GM12878 (cell line): ENCODE measurements at regions not wholly inside any gene's neighbourhood (a gene's known extent, or its start where the extent isn't known, plus 50 kb on each side); places are given as distances from the start of the nearest gene placed in this dataset.
A peak's percentile ranks its signal among the peaks of the same experiment; 100 is the strongest.

Source experiments
- ATAC-seq: fragments of 200-7000 bp; cut with Tn5 transposase; 3 replicates; pipeline ENCODE4 v1.9.1; 2020; ENCODE audit warnings: mild to moderate bottlenecking, moderate library complexity
- BruUV-seq: library from RNA; stranded (reverse); fragments of 400-500 nt; replicated peaks from 2 replicates; lab custom pipeline; 2021; lab: Mats Ljungman, UMichigan
- CTCF ChIA-PET: fragments of 300-600 bp; sonication (Branson Sonifier 250); formaldehyde crosslinking; extraction: SDS; loops from one replicate; lab custom pipeline; 2021; ENCODE audit warnings: inconsistent platforms; lab: Yijun Ruan, JAX
- POLR2A ChIA-PET: fragments of 350-600 bp; formaldehyde crosslinking; extraction: SDS; loops from one replicate; lab custom pipeline; 2021; ENCODE audit warnings: inconsistent platforms; lab: Charles Lee
- RAD21 ChIA-PET: fragments of 300-600 bp; sonication (Branson Sonifier 250); formaldehyde crosslinking; loops from one replicate; lab custom pipeline; 2023; ENCODE audit warnings: antibody characterized with exemption; ENCODE audit not compliant: unreplicated experiment; lab: Charles Lee
- SMC1A ChIA-PET: fragments of 300-600 bp; sonication (Branson Sonifier 250); formaldehyde crosslinking; loops from one replicate; lab custom pipeline; 2023; ENCODE audit not compliant: unreplicated experiment, uncharacterized antibody; lab: Charles Lee
- DNase-seq: peaks from one replicate; pipeline ENCODE4 v3.0.0-alpha.2; 2011; ENCODE audit warnings: low read depth, low spot score
- FAIRE-seq: peaks from 3 replicates; lab custom pipeline; 2011; peaks lifted over from hg19 to GRCh38; lab: Jason Lieb, UNC
- H2AFZ ChIP-seq: 2 replicates; pipeline ENCODE4 v1.6.0; 2011; ENCODE audit warnings: low read depth, low read length, control low read depth; ENCODE audit not compliant: control insufficient read depth
- H3K27ac ChIP-seq: 2 replicates; pipeline ENCODE4 v1.5.1; 2011; ENCODE audit warnings: control low read depth; ENCODE audit not compliant: control insufficient read depth, insufficient read depth
- H3K27me3 ChIP-seq, 2 experiments: replicated peaks in 1 of 2; 2 replicates each; pipeline versions ENCODE4 v1.6.0 to v1.6.1; 2011; ENCODE audit warnings: low read length in 1 of 2; ENCODE audit not compliant: control insufficient read depth in 2 of 2, insufficient read depth in 2 of 2
- H3K36me3 ChIP-seq, 2 experiments: 2 replicates each; pipeline ENCODE4 v1.5.1; 2011; ENCODE audit warnings: low read length in 1 of 2; ENCODE audit not compliant: control insufficient read depth in 2 of 2, insufficient read depth in 2 of 2
- H3K4me1 ChIP-seq: 2 replicates; pipeline ENCODE4 v1.6.1; 2011; ENCODE audit warnings: mild to moderate bottlenecking, low read length, moderate library complexity, mixed read lengths; ENCODE audit not compliant: control insufficient read depth, insufficient read depth
- H3K4me2 ChIP-seq: 2 replicates; pipeline ENCODE4 v1.6.0; 2011; ENCODE audit warnings: control low read depth; ENCODE audit not compliant: control insufficient read depth, insufficient read depth
- H3K4me3 ChIP-seq: fragments of 200-600 bp; sonication (generic); 2 replicates; pipeline ENCODE4 v1.5.1; 2016
- H3K79me2 ChIP-seq: 2 replicates; pipeline ENCODE4 v1.6.0; 2011; ENCODE audit warnings: low read length; ENCODE audit not compliant: control insufficient read depth, insufficient read depth
- H3K9ac ChIP-seq: 2 replicates; pipeline ENCODE4 v1.8.0; 2011; ENCODE audit warnings: low read length, control low read depth, mixed read lengths; ENCODE audit not compliant: control insufficient read depth, insufficient read depth
- H3K9me3 ChIP-seq: replicated peaks from 3 replicates; pipeline ENCODE4 v1.5.1; 2011; ENCODE audit warnings: mild to moderate bottlenecking, low read length; ENCODE audit not compliant: control insufficient read depth, insufficient read depth
- H4K20me1 ChIP-seq: 2 replicates; pipeline ENCODE4 v1.6.0; 2011; ENCODE audit not compliant: control insufficient read depth, insufficient read depth
- ATF2 ChIP-seq: IDR thresholded peaks from 2 replicates; pipeline ENCODE4 v1.6.1; 2012; ENCODE audit warnings: low read length, inconsistent platforms
- CBFB ChIP-seq: IDR thresholded peaks from 2 replicates; pipeline ENCODE4 v1.6.1; 2016; ENCODE audit warnings: antibody characterized with exemption, low read depth
- CREM ChIP-seq: IDR thresholded peaks from 2 replicates; pipeline ENCODE4 v1.6.1; 2014; ENCODE audit warnings: antibody characterized with exemption, low read depth
- CTCF ChIP-seq, 3 experiments: IDR thresholded peaks in 2 of 3; conservative IDR thresholded peaks in 1 of 3; 2 replicates each; pipeline ENCODE4 v1.5.1; 2011; ENCODE audit warnings: low read depth in 3 of 3, low read length in 3 of 3, mild to moderate bottlenecking in 3 of 3, control low read depth in 2 of 3, moderate library complexity in 2 of 3, inconsistent platforms in 1 of 3, mixed read lengths in 1 of 3; ENCODE audit not compliant: control insufficient read depth in 2 of 3, insufficient read depth in 1 of 3; ENCODE audit errors: extremely low read depth in 1 of 3
- EGR1 ChIP-seq, 2 experiments: IDR thresholded peaks; 1 replicate in 1 of 2; 2 replicates in 1 of 2; pipeline ENCODE4 v1.6.1; 2011 to 2012; ENCODE audit warnings: low read depth in 2 of 2, low read length in 2 of 2, borderline replicate concordance in 1 of 2, mild to moderate bottlenecking in 1 of 2, moderate library complexity in 1 of 2
- KDM1A ChIP-seq: fragments of 200-600 bp; sonication (generic); IDR thresholded peaks from 2 replicates; pipeline ENCODE4 v1.6.1; 2016; ENCODE audit warnings: borderline replicate concordance
- MEF2B ChIP-seq: fragments of 450-650 bp; IDR thresholded peaks from 2 replicates; pipeline ENCODE4 v1.6.1; 2018; ENCODE audit warnings: mild to moderate bottlenecking, moderate library complexity; ENCODE audit not compliant: partially characterized antibody, poor library complexity, severe bottlenecking
- PML ChIP-seq: IDR thresholded peaks from 2 replicates; pipeline ENCODE4 v1.6.1; 2012; ENCODE audit warnings: low read length, inconsistent platforms
- RCOR1 ChIP-seq: conservative IDR thresholded peaks from 2 replicates; pipeline ENCODE4 v1.6.1; 2012; ENCODE audit warnings: low read depth, low read length, improper control_type of control experiment
- SPI1 ChIP-seq: IDR thresholded peaks from 2 replicates; pipeline ENCODE4 v1.6.1; 2011; ENCODE audit warnings: low read depth, mild to moderate bottlenecking, low read length, moderate library complexity, borderline replicate concordance; ENCODE audit not compliant: insufficient read depth
- TCF3 ChIP-seq: IDR thresholded peaks from 2 replicates; pipeline ENCODE4 v1.6.1; 2012; ENCODE audit warnings: low read depth, mild to moderate bottlenecking, low read length, borderline replicate concordance; ENCODE audit not compliant: insufficient read depth
- USF2 ChIP-seq: IDR thresholded peaks from 2 replicates; pipeline ENCODE4 v1.6.1; 2011; ENCODE audit warnings: low read depth, low read length, improper control_type of control experiment, borderline replicate concordance
- ZNF24 ChIP-seq: fragments of 450-650 bp; IDR thresholded peaks from 2 replicates; pipeline ENCODE4 v1.6.1; 2017; ENCODE audit warnings: antibody characterized with exemption, mild to moderate bottlenecking
- ZSCAN29 ChIP-seq: fragments of 450-650 bp; IDR thresholded peaks from 2 replicates; pipeline ENCODE4 v1.6.1; 2017; ENCODE audit warnings: mild to moderate bottlenecking, moderate library complexity
- WGBS: methylation state at CpG from one replicate; pipeline ENCODE4 v1.1.6; 2016; ENCODE audit warnings: low lambda C conversion rate; ENCODE audit not compliant: insufficient replicate concordance, insufficient coverage; ENCODE audit errors: missing lambda C conversion rate; 5-methylcytosine and 5-hydroxymethylcytosine counted together
- in situ Hi-C: fragments of 300-500 bp; cut with MboI; formaldehyde crosslinking; loops from 9 replicates; pipeline ENCODE4 v1.14.3; 2018; ENCODE audit warnings: mixed read lengths
- intact Hi-C: fragments of 100-400 bp; cut with micrococcal nuclease; formaldehyde crosslinking; loops from one replicate; pipeline ENCODE4 v1.14.2; 2022; ENCODE audit not compliant: unreplicated experiment

GRCh38 chr14:88129306-88130056, 124.5 kb downstream of the GPR65 start:
- in situ Hi-C loops, result no loop called here
- H3K4me3 ChIP-seq, result no peak overlapping the region
- ChIA-PET SMC1A (interaction anchor here (1.2 to 1.5 kb wide), 2 partner anchors 115 to 185 kb away, joined by 3 to 6 read pairs; no protein-coding TSS in a partner anchor), POLR2A (no interaction called here), RAD21 (no interaction called here), CTCF (interaction anchor here (1.3 kb wide), 1 partner anchor 39 kb away, joined by 3 read pairs; no protein-coding TSS in a partner anchor)
- DNase-seq (no peak), FAIRE-seq (no peak), ATAC-seq (no peak)
- intact Hi-C loops, result no loop called here
- H3K4me2 ChIP-seq, result no peak overlapping the region
- no TSS peak for BruUV-seq
- H3K27me3 ChIP-seq, result no peaks in the 10 kb centered on the region
- H2AFZ ChIP-seq, result no peak overlapping the region
- no peak overlapping the region for H3K27ac ChIP-seq
- no peaks in the 10 kb centered on the region for H4K20me1 ChIP-seq
- no peaks in the 10 kb centered on the region for H3K4me1 ChIP-seq
- H3K36me3 ChIP-seq, result no peaks in the 10 kb centered on the region
- WGBS, result 2% methylated on average over 2 of the region's 2 CpGs
- TF ChIP-seq SPI1, result no peak
- no peak for TF ChIP-seq ATF2
- TF ChIP-seq ZSCAN29, result no peak
- TF ChIP-seq PML, result no peak
- no peak for TF ChIP-seq TCF3
- no peak for TF ChIP-seq CREM
- TF ChIP-seq ZNF24, result no peak
- no peak for TF ChIP-seq USF2
- no peak for TF ChIP-seq KDM1A
- no peak for TF ChIP-seq CBFB
- peak; percentile 50 for TF ChIP-seq MEF2B
- TF ChIP-seq CTCF (IDR thresholded peaks at IDR 0.05 in 2 of 3, conservative IDR thresholded peaks at IDR 0.05 in 1 of 3; ENCODE audit: control insufficient read depth in 2 of 3, extremely low read depth in 1 of 3, insufficient read depth in 1 of 3, low read depth in 3 of 3, low read length in 3 of 3), result 0 out of 6 replicates have a peak, but pooled peaks of 1 of the 3 experiments have one; percentile 3
- no peak for TF ChIP-seq EGR1 (IDR thresholded peaks at IDR 0.05; ENCODE audit: borderline replicate concordance in 1 of 2, low read depth in 2 of 2, low read length in 2 of 2)
- TF ChIP-seq RCOR1, result no peak
- no peaks in the 10 kb centered on the region for H3K9me3 ChIP-seq
- H3K9ac ChIP-seq, result no peak overlapping the region
- no peaks in the 10 kb centered on the region for H3K79me2 ChIP-seq
